Right lobe of liver (tissue), 6 donors: ENCODE measurements at regions not wholly inside any gene's neighbourhood (a gene's known extent, or its start where the extent isn't known, plus 50 kb on each side); places are given as distances from the start of the nearest gene placed in this dataset.

Experiments used
- ATAC-seq, 4 donors: fragments of 200-7000 bp; cut with Tn5 transposase; one replicate each; pipeline ENCODE4 v1.9.1; 2020; ENCODE audit warnings: mild to moderate bottlenecking in 4 of 4, moderate library complexity in 4 of 4
- DNase-seq, 3 donors: peaks; one replicate each; pipeline ENCODE4 v3.0.0-alpha.2; 2020
- H3K27ac ChIP-seq, 3 donors: fragments of 200-600 bp; one replicate each; pipeline ENCODE4 v1.8.0; 2022
- H3K27me3 ChIP-seq, 2 donors: fragments of 200-600 bp; one replicate each; pipeline ENCODE4 v1.8.0; 2022
- H3K36me3 ChIP-seq, 4 donors: fragments of 200-600 bp; sonication (generic) in 1 of 4; one replicate each; pipeline versions ENCODE4 v1.5.1 to v1.8.0; 2017 to 2022; ENCODE audit warnings: control low read depth in 1 of 4
- H3K4me1 ChIP-seq, 4 donors: fragments of 200-600 bp; sonication (generic) in 1 of 4; one replicate each; pipeline versions ENCODE4 v1.5.1 to v1.8.0; 2017 to 2022; ENCODE audit warnings: control low read depth in 1 of 4
- H3K4me3 ChIP-seq, 3 donors: fragments of 200-600 bp; one replicate each; pipeline ENCODE4 v1.8.0; 2022
- H3K9me3 ChIP-seq, 4 donors: fragments of 200-600 bp; sonication (generic) in 1 of 4; one replicate each; pipeline versions ENCODE4 v1.5.1 to v1.8.0; 2017 to 2022; ENCODE audit warnings: control low read depth in 1 of 4
- CTCF ChIP-seq, 4 donors: fragments of 200-600 bp in 3 of 4; fragments of 450-650 bp in 1 of 4; IDR thresholded peaks; one replicate each; pipeline versions ENCODE4 v1.5.1 to v1.8.0; 2016 to 2022; ENCODE audit warnings: antibody characterized with exemption in 4 of 4, mild to moderate bottlenecking in 2 of 4
- POLR2A ChIP-seq: fragments of 450-650 bp; IDR thresholded peaks from one replicate; pipeline ENCODE4 v1.6.1; 2017; ENCODE audit warnings: antibody characterized with exemption, mild to moderate bottlenecking
- WGBS: methylation state at CpG from one replicate; pipeline ENCODE4 v1.1.6; 2018; ENCODE audit warnings: low coverage, low lambda C conversion rate; ENCODE audit not compliant: insufficient coverage; ENCODE audit errors: missing lambda C conversion rate; 5-methylcytosine and 5-hydroxymethylcytosine counted together
- intact Hi-C, 2 donors: fragments of 100-400 bp; cut with DNase I; formaldehyde crosslinking; loops; one replicate each; pipeline versions ENCODE4 v1.11.2 to v1.14.1; 2022
- donor health status: DM: no; HTN: yes; CAD: no.
- donor health status: DM: no; HTN: no; CAD: no.
- donor health status: DM: no; HTN: no; CAD: no.
- donor health status: DM: no; HTN: yes; CAD: no.
- donor health status: DM: no; HTN: yes; CAD: no.

DNA sequence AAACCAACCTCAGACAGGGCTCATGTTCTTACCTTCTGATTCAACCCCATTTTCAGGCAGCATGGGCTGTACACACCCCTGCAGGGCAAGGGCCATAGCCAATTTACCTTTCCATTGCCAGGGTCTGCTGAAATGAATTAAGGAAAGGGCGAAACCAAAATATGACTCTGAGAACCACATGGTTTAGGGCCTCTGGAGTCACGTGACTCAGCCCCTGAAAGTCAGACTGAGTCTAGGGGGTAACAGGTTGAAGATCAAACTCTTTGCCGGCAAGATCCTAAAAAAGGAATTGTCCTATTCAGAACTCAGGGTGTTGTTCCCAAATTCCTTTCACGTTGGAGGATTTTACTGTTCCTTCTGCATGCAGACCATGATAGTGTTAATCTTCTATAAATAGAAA, 118.9 kb downstream of the RAB11FIP2 start:
- Histone ChIP-seq H3K36me3 (no peaks in the 10 kb centered on the region), H3K4me3 (no peak overlapping the region), H3K27ac (no peak overlapping the region), H3K9me3 (no peaks in the 10 kb centered on the region), H3K27me3 (no peaks in the 10 kb centered on the region), H3K4me1 (no peaks in the 10 kb centered on the region)
- DNase-seq (no peak), ATAC-seq (no peak)
- no peak for TF ChIP-seq CTCF (IDR thresholded peaks at IDR 0.05)
- no peak for TF ChIP-seq POLR2A
- WGBS: 61% methylated on average over 3 of the region's 4 CpGs
- intact Hi-C loops: no loop called here

GRCh38 chr10:117928281-117928680, 118.5 kb downstream of the RAB11FIP2 start:
- Histone ChIP-seq H3K36me3 (no peaks in the 10 kb centered on the region), H3K27me3 (no peaks in the 10 kb centered on the region), H3K4me1 (no peaks in the 10 kb centered on the region), H3K27ac (no peak overlapping the region), H3K4me3 (no peak overlapping the region), H3K9me3 (no peaks in the 10 kb centered on the region)
- no peak for ATAC-seq
- TF ChIP-seq POLR2A: no peak
- no peak for TF ChIP-seq CTCF (IDR thresholded peaks at IDR 0.05)
- 65% methylated on average over 6 of the region's 6 CpGs for WGBS
- intact Hi-C loops: no loop called here
- no peak for DNase-seq

- Histone ChIP-seq H3K27ac (no peak overlapping the region), H3K27me3 (no peaks in the 10 kb centered on the region), H3K36me3 (no peaks in the 10 kb centered on the region), H3K9me3 (no peaks in the 10 kb centered on the region), H3K4me3 (no peak overlapping the region), H3K4me1 (no peaks in the 10 kb centered on the region)
- TF ChIP-seq POLR2A: no peak
- no peak for TF ChIP-seq CTCF (IDR thresholded peaks at IDR 0.05)
- DNase-seq (no peak), ATAC-seq (no peak)
- intact Hi-C loops: no loop called here
- WGBS: 55% methylated on average over 6 of the region's 6 CpGs
Measured at GRCh38 chr10:117928741-117929140, 118.0 kb downstream of the RAB11FIP2 start.

DNA sequence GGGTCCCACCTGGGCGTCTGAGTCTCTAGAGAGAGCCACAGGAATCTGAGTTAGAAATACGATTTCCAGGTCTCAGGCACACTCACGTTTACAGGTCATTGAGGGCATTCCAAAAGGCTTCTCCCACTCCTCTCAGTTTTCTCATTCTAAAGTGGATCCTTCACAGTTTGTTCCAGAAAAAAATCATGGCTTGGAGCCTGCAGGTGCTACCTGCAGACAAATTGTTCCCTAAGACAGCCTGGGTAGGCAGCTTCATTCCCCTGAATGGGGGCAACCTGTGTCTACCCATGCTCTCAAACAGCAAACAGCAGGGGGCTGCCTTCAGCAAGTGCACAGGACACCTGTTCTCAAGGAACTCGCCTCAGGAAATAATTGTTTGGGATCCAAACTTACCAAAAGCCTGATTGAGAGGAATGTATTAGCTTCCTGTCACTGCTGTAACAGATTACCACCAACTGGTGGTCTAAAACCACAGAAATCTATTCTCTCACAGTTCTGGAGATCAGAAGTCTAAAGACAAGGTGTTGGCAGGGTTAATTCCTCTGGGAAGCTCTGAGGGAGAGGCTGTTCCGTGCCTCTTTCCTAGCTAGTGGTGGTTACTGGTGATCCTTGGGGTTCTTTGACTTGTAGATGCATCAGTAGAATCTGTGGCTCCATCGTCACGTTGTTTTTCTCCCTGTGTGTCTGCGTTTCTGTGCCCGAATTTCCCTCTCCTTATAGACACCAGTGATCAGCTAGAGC, 117.2 kb downstream of the RAB11FIP2 start:
- no peaks in the 10 kb centered on the region for H3K27me3 ChIP-seq
- intact Hi-C loops: no loop called here
- TF ChIP-seq POLR2A (no peak), CTCF (IDR thresholded peaks at IDR 0.05) (no peak)
- no peaks in the 10 kb centered on the region for H3K4me1 ChIP-seq
- H3K4me3 ChIP-seq: no peak overlapping the region
- DNase-seq (no peak), ATAC-seq (no peak)
- H3K27ac ChIP-seq: no peak overlapping the region
- 35% methylated on average over 9 of the region's 9 CpGs for WGBS
- no peaks in the 10 kb centered on the region for H3K36me3 ChIP-seq
- H3K9me3 ChIP-seq: no peaks in the 10 kb centered on the region

- TF ChIP-seq POLR2A: no peak
- no peak for TF ChIP-seq CTCF (IDR thresholded peaks at IDR 0.05)
- H3K27ac ChIP-seq: no peak overlapping the region
- no peak for ATAC-seq
- no peak overlapping the region for H3K4me3 ChIP-seq
- intact Hi-C loops: no loop called here
- H3K4me1 ChIP-seq: no peaks in the 10 kb centered on the region
- H3K9me3 ChIP-seq: no peaks in the 10 kb centered on the region
- no peak for DNase-seq
- no peaks in the 10 kb centered on the region for H3K36me3 ChIP-seq
- H3K27me3 ChIP-seq: no peaks in the 10 kb centered on the region
- 43% methylated on average over 2 of the region's 2 CpGs for WGBS
Measured at GRCh38 chr10:117931078-117931477, 115.7 kb downstream of the RAB11FIP2 start.
